GM23248 (cell line): ENCODE measurements at regions not wholly inside any gene's neighbourhood (a gene's known extent, or its start where the extent isn't known, plus 50 kb on each side); places are given as distances from the start of the nearest gene placed in this dataset.

Source experiments
- DNase-seq: peaks from one replicate; pipeline ENCODE4 v3.0.0-alpha.2; 2015
- H2AFZ ChIP-seq: fragments of 200-600 bp; sonication (generic); 2 replicates; pipeline ENCODE4 v1.6.1; 2016; ENCODE audit warnings: antibody characterized with exemption
- H3F3A ChIP-seq: fragments of 200-600 bp; sonication (generic); 2 replicates; pipeline ENCODE4 v1.6.1; 2016; ENCODE audit warnings: mild to moderate bottlenecking, antibody characterized with exemption, mixed run types; ENCODE audit not compliant: insufficient read depth
- H3K27ac ChIP-seq: fragments of 200-600 bp; sonication (generic); 2 replicates; pipeline ENCODE4 v1.5.1; 2016; ENCODE audit warnings: mild to moderate bottlenecking
- H3K27me3 ChIP-seq: fragments of 200-600 bp; sonication (generic); replicated peaks from 2 replicates; pipeline ENCODE4 v1.6.1; 2016; ENCODE audit warnings: mild to moderate bottlenecking; ENCODE audit not compliant: insufficient read depth
- H3K36me3 ChIP-seq: fragments of 200-600 bp; sonication (generic); 2 replicates; pipeline ENCODE4 v1.6.1; 2016; ENCODE audit warnings: low read depth, mild to moderate bottlenecking
- H3K4me1 ChIP-seq: fragments of 200-600 bp; sonication (generic); 2 replicates; pipeline ENCODE4 v1.6.1; 2016; ENCODE audit warnings: mild to moderate bottlenecking; ENCODE audit not compliant: insufficient read depth
- H3K4me2 ChIP-seq: fragments of 200-600 bp; sonication (generic); one replicate; pipeline ENCODE4 v1.6.1; 2016; ENCODE audit warnings: mild to moderate bottlenecking; ENCODE audit not compliant: unreplicated experiment
- H3K4me3 ChIP-seq: fragments of 200-600 bp; sonication (generic); 2 replicates; pipeline ENCODE4 v1.5.1; 2016; ENCODE audit warnings: mild to moderate bottlenecking
- H3K79me2 ChIP-seq: fragments of 200-600 bp; sonication (generic); 2 replicates; pipeline ENCODE4 v1.6.1; 2016; ENCODE audit warnings: mild to moderate bottlenecking; ENCODE audit not compliant: insufficient read depth
- H3K9ac ChIP-seq: fragments of 200-600 bp; sonication (generic); 2 replicates; pipeline ENCODE4 v1.6.1; 2016; ENCODE audit warnings: mild to moderate bottlenecking
- H3K9me2 ChIP-seq: fragments of 200-600 bp; sonication (generic); 2 replicates; pipeline ENCODE4 v1.6.1; 2016; ENCODE audit warnings: mixed run types, mild to moderate bottlenecking, moderate library complexity; ENCODE audit not compliant: insufficient read depth
- H3K9me3 ChIP-seq: fragments of 200-600 bp; sonication (generic); one replicate; pipeline ENCODE4 v1.6.1; 2017; ENCODE audit warnings: low read depth
- H4K20me1 ChIP-seq: fragments of 200-600 bp; sonication (generic); 2 replicates; pipeline ENCODE4 v1.6.0; 2016; ENCODE audit not compliant: insufficient read depth
- EZH2 ChIP-seq: fragments of 200-600 bp; sonication (generic); IDR thresholded peaks from 2 replicates; pipeline ENCODE4 v1.6.1; 2018; ENCODE audit warnings: antibody characterized with exemption, mild to moderate bottlenecking; ENCODE audit not compliant: insufficient read depth, poor library complexity, severe bottlenecking
- EZH2phosphoT487 ChIP-seq: fragments of 200-600 bp; sonication (generic); IDR thresholded peaks from 2 replicates; pipeline ENCODE4 v1.6.1; 2018; ENCODE audit warnings: antibody characterized with exemption, moderate library complexity, mild to moderate bottlenecking, low read depth; ENCODE audit not compliant: insufficient read depth
- WGBS, 2 experiments: methylation state at CpG; one replicate each; pipeline ENCODE4 v1.1.6; 2015 to 2017; ENCODE audit warnings: low lambda C conversion rate in 2 of 2, low coverage in 1 of 2; ENCODE audit errors: missing lambda C conversion rate in 2 of 2; 5-methylcytosine and 5-hydroxymethylcytosine counted together
- in situ Hi-C: fragments of 300-500 bp; cut with MboI; formaldehyde crosslinking; loops from 2 replicates; pipeline ENCODE4 v1.15.0; 2020

- Histone ChIP-seq H3K79me2 (no peaks in the 10 kb centered on the region), H3K27me3 (no peaks in the 10 kb centered on the region), H3K4me2 (no peak overlapping the region), H3K9ac (no peak overlapping the region), H3F3A (no peaks in the 10 kb centered on the region), H3K4me1 (no peaks in the 10 kb centered on the region), H3K9me3 (no peaks in the 10 kb centered on the region), H3K9me2 (no peaks in the 10 kb centered on the region), H3K27ac (no peak overlapping the region), H2AFZ (no peak overlapping the region), H3K36me3 (no peaks in the 10 kb centered on the region), H3K4me3 (no peak overlapping the region), H4K20me1 (no peaks in the 10 kb centered on the region)
- no peak for TF ChIP-seq EZH2phosphoT487
- no peak for TF ChIP-seq EZH2
- WGBS, 2 experiments = 28 to 32% methylated on average over 3 of the region's 3 CpGs
- DNase-seq = no peak
- in situ Hi-C loops = no loop called here
Measured at GRCh38 chr3:68045976-68046375, 391.6 kb upstream of the SUCLG2 start.

DNA sequence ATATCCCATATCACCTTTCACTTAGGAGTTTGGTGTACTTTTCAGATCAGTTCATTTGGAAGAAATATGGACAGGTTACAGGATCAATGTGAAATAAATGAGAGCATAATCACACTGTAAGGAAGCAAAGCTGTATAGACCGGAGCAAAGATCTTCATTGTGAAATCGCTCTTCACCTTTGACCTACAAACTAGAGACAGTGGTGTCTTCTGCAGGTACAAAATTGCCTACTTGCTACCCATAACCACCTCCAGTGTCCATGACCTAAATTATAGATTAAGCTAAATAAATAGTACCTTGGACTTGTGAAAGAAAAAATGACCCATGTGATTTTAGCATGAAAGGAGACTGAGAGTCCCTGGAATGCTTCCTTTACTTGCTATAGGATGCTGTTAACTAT, 379.5 kb upstream of the SUCLG2 start:
- Histone ChIP-seq H3K27me3 (no peaks in the 10 kb centered on the region), H3K9me3 (no peaks in the 10 kb centered on the region), H3K79me2 (no peaks in the 10 kb centered on the region), H3F3A (no peaks in the 10 kb centered on the region), H3K4me1 (no peaks in the 10 kb centered on the region), H3K36me3 (no peaks in the 10 kb centered on the region), H4K20me1 (no peaks in the 10 kb centered on the region), H2AFZ (no peak overlapping the region), H3K4me2 (no peak overlapping the region), H3K9ac (no peak overlapping the region), H3K9me2 (no peaks in the 10 kb centered on the region), H3K27ac (no peak overlapping the region), H3K4me3 (no peak overlapping the region)
- WGBS, 2 experiments = 29 to 34% methylated on average over 2 of the region's 2 CpGs
- in situ Hi-C loops = no loop called here
- TF ChIP-seq EZH2phosphoT487 = no peak
- TF ChIP-seq EZH2 = no peak
- no peak for DNase-seq

- Histone ChIP-seq H3K9ac (no peak overlapping the region), H4K20me1 (no peaks in the 10 kb centered on the region), H3K4me3 (no peak overlapping the region), H3K27me3 (no peaks in the 10 kb centered on the region), H3F3A (no peaks in the 10 kb centered on the region), H3K4me1 (no peaks in the 10 kb centered on the region), H2AFZ (no peak overlapping the region), H3K9me2 (no peaks in the 10 kb centered on the region), H3K36me3 (no peaks in the 10 kb centered on the region), H3K27ac (no peak overlapping the region), H3K9me3 (no peaks in the 10 kb centered on the region), H3K4me2 (no peak overlapping the region), H3K79me2 (no peaks in the 10 kb centered on the region)
- no peak for TF ChIP-seq EZH2
- TF ChIP-seq EZH2phosphoT487 = no peak
- in situ Hi-C loops = no loop called here
- DNase-seq = no peak
Measured at GRCh38 chr3:68032209-68032608, 377.8 kb upstream of the SUCLG2 start.

- no peaks in the 10 kb centered on the region for H3K79me2 ChIP-seq
- H3K27ac ChIP-seq = no peak overlapping the region
- H3K9me2 ChIP-seq = no peaks in the 10 kb centered on the region
- TF ChIP-seq EZH2 (no peak), EZH2phosphoT487 (no peak)
- H3K9ac ChIP-seq = no peak overlapping the region
- H3K9me3 ChIP-seq = no peaks in the 10 kb centered on the region
- WGBS, 2 experiments = 26 to 30% methylated on average over 2 of the region's 2 CpGs
- H3K4me2 ChIP-seq = no peak overlapping the region
- in situ Hi-C loops = no loop called here
- no peaks in the 10 kb centered on the region for H4K20me1 ChIP-seq
- no peaks in the 10 kb centered on the region for H3F3A ChIP-seq
- no peaks in the 10 kb centered on the region for H3K4me1 ChIP-seq
- H3K4me3 ChIP-seq = no peak overlapping the region
- no peak overlapping the region for H2AFZ ChIP-seq
- no peaks in the 10 kb centered on the region for H3K27me3 ChIP-seq
- no peaks in the 10 kb centered on the region for H3K36me3 ChIP-seq
- DNase-seq = no peak
Measured at GRCh38 chr3:68025189-68025588, 370.8 kb upstream of the SUCLG2 start.

GRCh38 chr3:68019876-68020275, 365.5 kb upstream of the SUCLG2 start:
- in situ Hi-C loops = no loop called here
- no peak overlapping the region for H3K27ac ChIP-seq
- no peaks in the 10 kb centered on the region for H3F3A ChIP-seq
- H4K20me1 ChIP-seq = no peaks in the 10 kb centered on the region
- H3K4me2 ChIP-seq = no peak overlapping the region
- no peak overlapping the region for H3K4me3 ChIP-seq
- no peak overlapping the region for H2AFZ ChIP-seq
- WGBS, 2 experiments = 11 to 12% methylated on average over 1 of the region's 1 CpG
- no peak overlapping the region for H3K9ac ChIP-seq
- DNase-seq = no peak
- H3K9me2 ChIP-seq = no peaks in the 10 kb centered on the region
- H3K79me2 ChIP-seq = no peaks in the 10 kb centered on the region
- H3K4me1 ChIP-seq = no peaks in the 10 kb centered on the region
- H3K9me3 ChIP-seq = no peaks in the 10 kb centered on the region
- H3K27me3 ChIP-seq = no peaks in the 10 kb centered on the region
- H3K36me3 ChIP-seq = no peaks in the 10 kb centered on the region
- TF ChIP-seq EZH2phosphoT487 = no peak
- no peak for TF ChIP-seq EZH2
